ENCODE measurements at regions not wholly inside any gene's neighbourhood (a gene's known extent, or its start where the extent isn't known, plus 50 kb on each side); places are given as distances from the start of the nearest gene placed in this dataset.

DNA sequence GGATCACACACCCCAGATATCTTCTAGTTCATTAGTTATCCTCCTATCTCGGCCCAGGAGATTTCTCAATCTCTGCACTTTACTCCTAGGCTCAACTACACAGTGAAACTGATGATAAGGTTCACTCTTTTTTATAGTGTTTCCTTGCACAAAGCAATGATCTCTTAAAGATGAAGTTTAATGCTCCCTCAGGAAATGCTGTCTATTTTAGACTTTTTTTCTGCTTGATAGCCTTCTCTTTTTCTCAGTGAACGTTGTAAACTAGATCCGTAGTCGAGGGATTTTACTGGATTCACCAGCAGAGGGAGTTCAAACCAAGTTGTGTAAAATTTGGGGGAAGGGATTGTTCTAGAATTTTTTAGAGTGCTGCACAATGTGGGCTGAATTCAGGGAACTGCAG, 269.6 kb downstream of the GBA3 start:
- no peak for DNase-seq
- Histone ChIP-seq H3K4me1 (ENCODE audit: control insufficient read depth in 1 of 2, extremely low read depth in 1 of 2, insufficient read depth in 2 of 2, low read length in 2 of 2) (no peaks in the 10 kb centered on the region), H3K9me3 (no peaks in the 10 kb centered on the region), H3K27me3 (replicated peaks in 1 of 2; ENCODE audit: control insufficient read depth in 2 of 2, extremely low read depth in 1 of 2, insufficient read depth in 2 of 2, low read length in 1 of 2) (no peaks in the 10 kb centered on the region), H3K36me3 (ENCODE audit: control insufficient read depth in 2 of 2, extremely low read depth in 1 of 2, insufficient read depth in 1 of 2, low read length in 1 of 2) (no peaks in the 10 kb centered on the region), H3K4me3 (ENCODE audit: control insufficient read depth in 1 of 2, extremely low read depth in 1 of 2, low read length in 1 of 2) (no peak overlapping the region), H3K27ac (ENCODE audit: low read length) (no peak overlapping the region)
- no peak for ATAC-seq (replicated peaks in 1 of 4)
- Mint-ChIP-seq H3K4me1 (no peaks in the 10 kb centered on the region), H3K27me3 (no peaks in the 10 kb centered on the region), H3K36me3 (no peaks in the 10 kb centered on the region), H3K4me3 (no peak overlapping the region), H3K9me3 (peaks cover 4 to 10% (median 6%) of the 10 kb centered on the region in 3 donors), H3K27ac (no peak overlapping the region)
- WGBS (ENCODE audit: insufficient coverage) = no CpG with 5 or more reads among the region's 4 CpGs
- ChIA-PET POLR2A (no interaction called here), CTCF (no interaction called here)

DNA sequence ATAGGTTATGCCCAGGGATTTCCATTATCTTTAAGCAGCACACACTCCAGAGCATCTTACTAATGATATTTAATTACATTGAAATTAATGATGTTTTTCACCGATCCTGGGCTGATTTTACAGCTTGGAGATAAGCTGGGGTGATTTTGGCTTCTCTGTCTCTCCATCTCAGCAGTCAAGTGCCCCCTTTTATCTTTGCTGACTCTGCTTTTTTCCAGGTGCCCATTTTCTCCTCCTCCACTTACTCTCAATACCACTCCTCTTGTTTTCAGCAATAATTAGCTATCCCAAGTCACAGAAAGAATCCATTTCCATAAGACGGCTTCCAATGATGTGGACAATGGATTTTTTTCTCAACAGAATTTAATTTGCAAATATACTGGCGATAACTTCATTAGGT, 266.7 kb downstream of the GBA3 start:
- no peaks in the 10 kb centered on the region for H3K9me3 ChIP-seq
- no peaks in the 10 kb centered on the region for H3K27me3 ChIP-seq (replicated peaks in 1 of 2; ENCODE audit: control insufficient read depth in 2 of 2, extremely low read depth in 1 of 2, insufficient read depth in 2 of 2, low read length in 1 of 2)
- no peak overlapping the region for H3K27ac ChIP-seq (ENCODE audit: low read length)
- ChIA-PET CTCF (no interaction called here), POLR2A (no interaction called here)
- H3K36me3 Mint-ChIP-seq = no peaks in the 10 kb centered on the region
- H3K27me3 Mint-ChIP-seq = no peaks in the 10 kb centered on the region
- no peak overlapping the region for H3K27ac Mint-ChIP-seq
- no peaks in the 10 kb centered on the region for H3K4me1 Mint-ChIP-seq
- no peak overlapping the region for H3K4me3 ChIP-seq (ENCODE audit: control insufficient read depth in 1 of 2, extremely low read depth in 1 of 2, low read length in 1 of 2)
- ATAC-seq (replicated peaks in 1 of 4) = no peak
- no peaks in the 10 kb centered on the region for H3K36me3 ChIP-seq (ENCODE audit: control insufficient read depth in 2 of 2, extremely low read depth in 1 of 2, insufficient read depth in 1 of 2, low read length in 1 of 2)
- no peak for DNase-seq
- WGBS (ENCODE audit: insufficient coverage) = no CpG with 5 or more reads among the region's 3 CpGs
- H3K4me1 ChIP-seq (ENCODE audit: control insufficient read depth in 1 of 2, extremely low read depth in 1 of 2, insufficient read depth in 2 of 2, low read length in 2 of 2) = no peaks in the 10 kb centered on the region
- H3K4me3 Mint-ChIP-seq = no peak overlapping the region
- H3K9me3 Mint-ChIP-seq = peaks cover 4 to 13% (median 6%) of the 10 kb centered on the region in 3 donors

DNA sequence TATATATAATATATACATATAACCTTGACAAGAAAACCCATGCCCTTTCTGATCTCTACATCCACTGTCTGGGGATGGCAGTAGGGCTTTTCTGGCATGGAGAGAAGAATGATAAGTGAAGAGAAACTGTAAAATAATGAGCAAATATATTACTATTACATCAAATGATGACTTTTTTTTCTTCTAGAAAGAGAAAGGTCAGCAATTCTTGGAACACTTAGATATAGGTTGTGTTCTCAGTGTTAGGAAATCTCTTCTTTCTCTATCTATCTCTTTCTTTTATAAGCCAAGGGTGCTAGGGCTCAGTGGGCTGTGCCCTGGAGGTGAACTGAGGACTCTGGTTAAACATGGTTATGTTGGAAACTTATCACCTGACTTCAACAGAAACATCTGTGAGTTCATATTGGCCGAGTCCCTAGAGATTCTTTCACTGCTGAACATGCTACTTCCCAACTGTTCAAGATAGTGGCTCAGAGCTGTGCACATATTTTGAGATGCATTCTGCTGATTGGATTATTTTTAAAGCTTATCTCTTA, 265.1 kb downstream of the GBA3 start:
- Histone ChIP-seq H3K27ac (ENCODE audit: low read length) (no peak overlapping the region), H3K36me3 (ENCODE audit: control insufficient read depth in 2 of 2, extremely low read depth in 1 of 2, insufficient read depth in 1 of 2, low read length in 1 of 2) (no peaks in the 10 kb centered on the region), H3K27me3 (replicated peaks in 1 of 2; ENCODE audit: control insufficient read depth in 2 of 2, extremely low read depth in 1 of 2, insufficient read depth in 2 of 2, low read length in 1 of 2) (no peaks in the 10 kb centered on the region), H3K4me1 (ENCODE audit: control insufficient read depth in 1 of 2, extremely low read depth in 1 of 2, insufficient read depth in 2 of 2, low read length in 2 of 2) (no peaks in the 10 kb centered on the region), H3K9me3 (no peaks in the 10 kb centered on the region), H3K4me3 (ENCODE audit: control insufficient read depth in 1 of 2, extremely low read depth in 1 of 2, low read length in 1 of 2) (no peak overlapping the region)
- DNase-seq (no peak), ATAC-seq (replicated peaks in 1 of 4) (no peak)
- POLR2A ChIA-PET = no interaction called here
- CTCF ChIA-PET = no interaction called here
- 40% methylated on average over 1 of the region's 1 CpG for WGBS (ENCODE audit: insufficient coverage)
- H3K4me3 Mint-ChIP-seq = no peak overlapping the region
- H3K27me3 Mint-ChIP-seq = no peaks in the 10 kb centered on the region
- peaks cover 0 to 10% (median 6%) of the 10 kb centered on the region in 3 donors for H3K9me3 Mint-ChIP-seq
- no peak overlapping the region for H3K27ac Mint-ChIP-seq
- no peaks in the 10 kb centered on the region for H3K36me3 Mint-ChIP-seq
- H3K4me1 Mint-ChIP-seq = no peaks in the 10 kb centered on the region

DNA sequence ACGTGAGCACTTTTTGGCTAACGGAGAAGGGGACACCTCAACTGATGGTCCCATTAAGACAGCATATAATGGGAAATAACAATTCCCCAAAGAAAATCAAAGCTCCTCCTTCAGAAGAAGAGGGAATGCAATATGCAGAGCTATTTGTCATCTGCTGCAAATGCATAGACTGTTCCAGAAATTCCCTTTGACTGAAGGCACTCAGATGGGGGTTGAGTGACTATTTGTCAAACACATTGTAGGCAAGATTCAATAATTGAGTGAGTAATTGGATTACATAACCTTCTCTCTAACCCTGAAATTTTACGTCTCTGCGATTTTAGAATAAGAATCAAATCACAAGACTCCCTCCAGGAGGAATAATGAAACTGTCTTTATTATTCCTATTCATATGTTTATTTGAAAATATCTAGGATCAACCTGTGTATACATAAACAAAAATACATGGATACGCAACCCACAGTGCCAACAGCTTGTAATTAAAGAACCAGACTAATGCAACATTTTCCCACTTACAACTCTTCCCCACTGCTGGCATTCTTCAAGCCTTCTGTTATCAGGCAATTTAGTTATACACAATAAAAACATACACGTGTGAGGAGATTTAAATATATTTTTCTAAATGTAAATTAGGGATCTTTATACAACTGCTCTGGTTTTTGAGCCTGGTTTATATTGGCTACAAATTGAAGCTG, 256.6 kb downstream of the GBA3 start:
- Mint-ChIP-seq H3K36me3 (no peaks in the 10 kb centered on the region), H3K4me1 (no peaks in the 10 kb centered on the region), H3K4me3 (no peak overlapping the region), H3K27ac (no peak overlapping the region), H3K9me3 (peaks cover 0 to 5% (median 3%) of the 10 kb centered on the region in 3 donors), H3K27me3 (no peaks in the 10 kb centered on the region)
- no peaks in the 10 kb centered on the region for H3K9me3 ChIP-seq
- ChIA-PET CTCF (no interaction called here), POLR2A (no interaction called here)
- H3K4me1 ChIP-seq (ENCODE audit: control insufficient read depth in 1 of 2, extremely low read depth in 1 of 2, insufficient read depth in 2 of 2, low read length in 2 of 2) = no peaks in the 10 kb centered on the region
- WGBS (ENCODE audit: insufficient coverage) = no CpG with 5 or more reads among the region's 6 CpGs
- H3K36me3 ChIP-seq (ENCODE audit: control insufficient read depth in 2 of 2, extremely low read depth in 1 of 2, insufficient read depth in 1 of 2, low read length in 1 of 2) = no peaks in the 10 kb centered on the region
- no peak overlapping the region for H3K27ac ChIP-seq (ENCODE audit: low read length)
- no peak overlapping the region for H3K4me3 ChIP-seq (ENCODE audit: control insufficient read depth in 1 of 2, extremely low read depth in 1 of 2, low read length in 1 of 2)
- DNase-seq (no peak), ATAC-seq (replicated peaks in 1 of 4) (no peak)
- no peaks in the 10 kb centered on the region for H3K27me3 ChIP-seq (replicated peaks in 1 of 2; ENCODE audit: control insufficient read depth in 2 of 2, extremely low read depth in 1 of 2, insufficient read depth in 2 of 2, low read length in 1 of 2)

DNA sequence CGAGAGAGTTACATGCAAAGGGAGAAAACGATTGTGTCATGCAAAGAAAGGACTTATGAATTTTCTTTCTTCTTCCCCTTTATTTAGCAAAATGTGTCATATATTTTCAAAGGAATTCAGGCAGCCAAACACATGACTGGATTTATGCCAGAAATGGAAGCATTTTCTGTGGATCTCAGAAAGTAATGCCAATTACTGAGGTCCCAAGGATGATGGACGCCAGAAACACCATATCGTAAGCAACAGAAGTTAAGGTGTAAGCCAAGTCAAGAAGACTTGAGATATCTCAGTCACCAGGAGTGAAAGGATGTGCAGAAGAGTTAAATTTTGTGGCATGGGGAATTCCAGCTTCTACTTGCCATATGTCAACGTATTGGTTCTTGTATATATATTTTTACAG, 255.1 kb downstream of the GBA3 start:
- ChIA-PET CTCF (no interaction called here), POLR2A (no interaction called here)
- no peaks in the 10 kb centered on the region for H3K27me3 Mint-ChIP-seq
- Histone ChIP-seq H3K9me3 (no peaks in the 10 kb centered on the region), H3K4me1 (ENCODE audit: control insufficient read depth in 1 of 2, extremely low read depth in 1 of 2, insufficient read depth in 2 of 2, low read length in 2 of 2) (no peaks in the 10 kb centered on the region), H3K27me3 (replicated peaks in 1 of 2; ENCODE audit: control insufficient read depth in 2 of 2, extremely low read depth in 1 of 2, insufficient read depth in 2 of 2, low read length in 1 of 2) (no peaks in the 10 kb centered on the region), H3K4me3 (ENCODE audit: control insufficient read depth in 1 of 2, extremely low read depth in 1 of 2, low read length in 1 of 2) (no peak overlapping the region), H3K27ac (ENCODE audit: low read length) (no peak overlapping the region), H3K36me3 (ENCODE audit: control insufficient read depth in 2 of 2, extremely low read depth in 1 of 2, insufficient read depth in 1 of 2, low read length in 1 of 2) (no peaks in the 10 kb centered on the region)
- H3K36me3 Mint-ChIP-seq = no peaks in the 10 kb centered on the region
- H3K4me3 Mint-ChIP-seq = no peak overlapping the region
- H3K9me3 Mint-ChIP-seq = peaks cover 0 to 6% (median 3%) of the 10 kb centered on the region in 3 donors
- DNase-seq = no peak
- H3K27ac Mint-ChIP-seq = no peak overlapping the region
- 81% methylated on average over 4 of the region's 5 CpGs for WGBS (ENCODE audit: insufficient coverage)
- no peaks in the 10 kb centered on the region for H3K4me1 Mint-ChIP-seq
- ATAC-seq (replicated peaks in 1 of 4) = no peak

DNA sequence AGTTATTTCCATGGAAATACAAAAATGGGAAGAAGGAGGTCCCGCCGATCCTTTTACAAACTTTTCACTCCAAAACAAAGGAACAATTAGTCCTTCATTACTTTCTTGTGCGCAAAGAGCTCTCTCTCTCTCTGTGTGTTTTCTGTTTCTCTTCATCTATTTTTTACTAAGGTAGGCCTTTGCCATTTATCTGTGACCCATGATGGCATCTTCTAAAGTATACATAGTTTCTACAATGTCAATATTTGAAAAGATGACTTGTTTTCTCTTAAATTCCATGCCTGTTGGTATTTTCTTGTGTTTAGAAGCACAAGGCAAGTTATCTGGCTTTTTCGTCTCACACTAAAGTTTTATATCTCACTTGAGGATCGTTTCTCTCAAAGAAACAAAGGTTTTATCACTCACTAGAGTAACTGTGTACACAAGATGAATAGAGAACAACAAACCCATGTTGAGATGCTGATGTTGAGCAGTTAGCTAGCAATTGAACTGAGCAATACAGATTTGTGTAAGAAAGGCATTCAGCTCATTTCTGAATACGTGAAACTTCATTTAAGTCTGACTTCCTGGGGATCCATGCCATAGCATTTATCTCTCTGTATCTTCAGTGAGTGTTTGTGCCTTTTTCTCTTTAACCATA, 250.3 kb downstream of the GBA3 start:
- no peaks in the 10 kb centered on the region for H3K36me3 Mint-ChIP-seq
- DNase-seq (no peak), ATAC-seq (replicated peaks in 1 of 4) (no peak)
- H3K4me3 ChIP-seq (ENCODE audit: control insufficient read depth in 1 of 2, extremely low read depth in 1 of 2, low read length in 1 of 2) = no peak overlapping the region
- peaks cover 3 to 7% (median 4%) of the 10 kb centered on the region in 3 donors for H3K9me3 Mint-ChIP-seq
- H3K9me3 ChIP-seq = no peaks in the 10 kb centered on the region
- no peak overlapping the region for H3K27ac Mint-ChIP-seq
- 80% methylated on average over 1 of the region's 6 CpGs for WGBS (ENCODE audit: insufficient coverage)
- no peaks in the 10 kb centered on the region for H3K4me1 ChIP-seq (ENCODE audit: control insufficient read depth in 1 of 2, extremely low read depth in 1 of 2, insufficient read depth in 2 of 2, low read length in 2 of 2)
- CTCF ChIA-PET = no interaction called here
- H3K27me3 ChIP-seq (replicated peaks in 1 of 2; ENCODE audit: control insufficient read depth in 2 of 2, extremely low read depth in 1 of 2, insufficient read depth in 2 of 2, low read length in 1 of 2) = no peaks in the 10 kb centered on the region
- no peak overlapping the region for H3K4me3 Mint-ChIP-seq
- POLR2A ChIA-PET = no interaction called here
- no peak overlapping the region for H3K27ac ChIP-seq (ENCODE audit: low read length)
- H3K4me1 Mint-ChIP-seq = no peaks in the 10 kb centered on the region
- peaks cover 0 to 3% of the 10 kb centered on the region in 2 donors for H3K27me3 Mint-ChIP-seq
- H3K36me3 ChIP-seq (ENCODE audit: control insufficient read depth in 2 of 2, extremely low read depth in 1 of 2, insufficient read depth in 1 of 2, low read length in 1 of 2) = no peaks in the 10 kb centered on the region
